MM.1S (cell line): ENCODE measurements at regions not wholly inside any gene's neighbourhood (a gene's known extent, or its start where the extent isn't known, plus 50 kb on each side); places are given as distances from the start of the nearest gene placed in this dataset.

ENCODE experiments used
- CTCF ChIP-seq: fragments of 300-600 bp; sonication (generic); IDR thresholded peaks from 2 replicates; pipeline ENCODE4 v1.5.1; 2016; ENCODE audit warnings: antibody characterized with exemption, low read length, mixed read lengths
- EZH2 ChIP-seq: fragments of 300-600 bp; sonication (generic); optimal IDR thresholded peaks from 2 replicates; pipeline ENCODE3; 2017; ENCODE audit warnings: low read depth, mild to moderate bottlenecking, antibody characterized with exemption, low read length, mixed read lengths

GRCh38 chr17:27085517-27085916 lies 208.4 kb upstream of the WSB1 start:
- TF ChIP-seq CTCF (no peak), EZH2 (no peak)
